IMR-90 (cell line): ENCODE measurements at regions not wholly inside any gene's neighbourhood (a gene's known extent, or its start where the extent isn't known, plus 50 kb on each side); places are given as distances from the start of the nearest gene placed in this dataset.

ENCODE experiments used
- ATAC-seq: fragments of 200-7000 bp; cut with Tn5 transposase; 2 replicates; pipeline ENCODE4 v1.9.1; 2020; ENCODE audit warnings: low read depth, mild to moderate bottlenecking, moderate library complexity
- BruUV-seq: library from RNA; stranded (reverse); fragments of 400-500 nt; replicated peaks from 2 replicates; lab custom pipeline; 2021; lab: Mats Ljungman, UMichigan
- CTCF ChIA-PET: fragments of 300-600 bp; formaldehyde crosslinking; extraction: SDS; loops from one replicate; lab custom pipeline; 2021; ENCODE audit warnings: antibody characterized with exemption; lab: Yijun Ruan, JAX
- POLR2A ChIA-PET: fragments of 300-600 bp; sonication (Branson Sonifier 250); formaldehyde crosslinking; loops from one replicate; lab custom pipeline; 2022; ENCODE audit warnings: antibody characterized with exemption; ENCODE audit not compliant: unreplicated experiment; lab: Charles Lee
- DNase-seq: peaks from one replicate; pipeline ENCODE4 v3.0.0; 2013
- H2AFZ ChIP-seq: replicated peaks from 2 replicates; pipeline ENCODE3; 2013; ENCODE audit warnings: low read length, mild to moderate bottlenecking; ENCODE audit not compliant: poor library complexity
- H2AK5ac ChIP-seq: 2 replicates; pipeline ENCODE4 v1.6.1; 2013; ENCODE audit warnings: low read depth, low read length, inconsistent platforms
- H2AK9ac ChIP-seq: replicated peaks from 2 replicates; pipeline ENCODE3; 2013; ENCODE audit warnings: mild to moderate bottlenecking, low read depth, low read length, moderate library complexity; ENCODE audit not compliant: poor library complexity
- H2BK120ac ChIP-seq: 2 replicates; pipeline ENCODE4 v1.6.1; 2013; ENCODE audit warnings: low read depth, low read length, inconsistent platforms
- H2BK15ac ChIP-seq: 3 replicates; pipeline ENCODE4 v1.6.1; 2013; ENCODE audit warnings: low read depth, low read length, inconsistent platforms
- H2BK20ac ChIP-seq: 2 replicates; pipeline ENCODE4 v1.6.1; 2013; ENCODE audit warnings: low read depth, mild to moderate bottlenecking, inconsistent platforms, low read length, moderate library complexity
- H2BK5ac ChIP-seq: 2 replicates; pipeline ENCODE4 v1.6.1; 2013; ENCODE audit warnings: mild to moderate bottlenecking, low read depth, low read length, inconsistent platforms; ENCODE audit not compliant: poor library complexity, severe bottlenecking
- H3K14ac ChIP-seq: replicated peaks from 2 replicates; pipeline ENCODE4 v1.6.1; 2013; ENCODE audit warnings: low read depth, low read length, inconsistent platforms
- H3K18ac ChIP-seq: 2 replicates; pipeline ENCODE4 v1.6.1; 2013; ENCODE audit warnings: low read depth, low read length, control low read depth
- H3K23ac ChIP-seq: 2 replicates; pipeline ENCODE4 v1.6.1; 2013; ENCODE audit warnings: low read depth, low read length, inconsistent platforms
- H3K27ac ChIP-seq: 2 replicates; pipeline ENCODE4 v1.5.1; 2013; ENCODE audit warnings: mild to moderate bottlenecking, control low read depth, low read length; ENCODE audit not compliant: insufficient read depth
- H3K27me3 ChIP-seq: 2 replicates; pipeline ENCODE4 v1.6.1; 2013; ENCODE audit warnings: low read length; ENCODE audit not compliant: control insufficient read depth, insufficient read depth
- H3K36me3 ChIP-seq: 2 replicates; pipeline ENCODE4 v1.6.1; 2013; ENCODE audit warnings: low read length, mixed read lengths; ENCODE audit not compliant: control insufficient read depth, insufficient read depth
- H3K4ac ChIP-seq: 2 replicates; pipeline ENCODE4 v1.6.1; 2013; ENCODE audit warnings: low read depth, low read length, inconsistent platforms
- H3K4me1 ChIP-seq: 2 replicates; pipeline ENCODE4 v1.6.1; 2013; ENCODE audit warnings: low read length, mixed read lengths; ENCODE audit not compliant: control insufficient read depth, insufficient read depth
- H3K4me2 ChIP-seq: 2 replicates; pipeline ENCODE4 v1.6.1; 2013; ENCODE audit warnings: low read depth, mild to moderate bottlenecking, control low read depth, low read length, moderate library complexity
- H3K4me3 ChIP-seq: 2 replicates; pipeline ENCODE4 v1.5.1; 2013; ENCODE audit warnings: low read depth, mild to moderate bottlenecking, control low read depth, low read length, moderate library complexity; ENCODE audit not compliant: insufficient read depth
- H3K56ac ChIP-seq: 2 replicates; pipeline ENCODE4 v1.6.1; 2013; ENCODE audit warnings: low read length, inconsistent platforms; ENCODE audit not compliant: insufficient read depth; ENCODE audit errors: extremely low read depth
- H3K79me1 ChIP-seq, 2 experiments: 2 replicates each; pipeline ENCODE4 v1.6.1; 2013; ENCODE audit warnings: low read length in 2 of 2, inconsistent platforms in 1 of 2, low read depth in 1 of 2
- H3K9ac ChIP-seq: 2 replicates; pipeline ENCODE4 v1.6.1; 2013; ENCODE audit warnings: low read depth, low read length, control low read depth
- H3K9me1 ChIP-seq: 2 replicates; pipeline ENCODE4 v1.6.1; 2013; ENCODE audit warnings: low read length, inconsistent platforms; ENCODE audit not compliant: insufficient read depth
- H3K9me3 ChIP-seq: 2 replicates; pipeline ENCODE4 v1.6.1; 2013; ENCODE audit warnings: low read length; ENCODE audit not compliant: control insufficient read depth, insufficient read depth
- H4K20me1 ChIP-seq: 2 replicates; pipeline ENCODE4 v1.6.1; 2013; ENCODE audit warnings: low read length, inconsistent platforms; ENCODE audit not compliant: insufficient read depth
- H4K5ac ChIP-seq: 2 replicates; pipeline ENCODE4 v1.6.1; 2013; ENCODE audit warnings: mild to moderate bottlenecking, low read depth, low read length, control low read depth
- H4K8ac ChIP-seq, 2 experiments: 2 replicates each; pipeline ENCODE4 v1.6.1; 2013; ENCODE audit warnings: low read depth in 2 of 2, low read length in 2 of 2, control low read depth in 1 of 2, inconsistent platforms in 1 of 2
- H4K91ac ChIP-seq: 2 replicates; pipeline ENCODE4 v1.6.1; 2013; ENCODE audit warnings: low read depth, low read length, inconsistent platforms; ENCODE audit not compliant: insufficient read depth
- BHLHE40 ChIP-seq: fragments of 150-350 bp; IDR thresholded peaks from 2 replicates; pipeline ENCODE4 v1.6.1; 2016; ENCODE audit warnings: mild to moderate bottlenecking, low read depth, low read length
- CEBPB ChIP-seq: IDR thresholded peaks from 2 replicates; pipeline ENCODE4 v1.6.1; 2012; ENCODE audit warnings: low read depth, low read length, improper control_type of control experiment
- CHD1 ChIP-seq: IDR thresholded peaks from 2 replicates; pipeline ENCODE4 v1.6.1; 2012; ENCODE audit warnings: low read depth, low read length, improper control_type of control experiment
- FOS ChIP-seq: fragments of 150-350 bp; IDR thresholded peaks from 2 replicates; pipeline ENCODE4 v1.6.1; 2016; ENCODE audit warnings: low read depth, low read length
- MAZ ChIP-seq: IDR thresholded peaks from 2 replicates; pipeline ENCODE4 v1.6.1; 2012; ENCODE audit warnings: low read depth, mild to moderate bottlenecking, low read length, improper control_type of control experiment, moderate library complexity, borderline replicate concordance
- NFE2L2 ChIP-seq: fragments of 150-350 bp; IDR thresholded peaks from 2 replicates; pipeline ENCODE4 v1.6.1; 2016; ENCODE audit warnings: low read depth, mild to moderate bottlenecking, low read length
- RAD21 ChIP-seq: IDR thresholded peaks from 2 replicates; pipeline ENCODE4 v1.6.1; 2012; ENCODE audit warnings: low read length, improper control_type of control experiment
- RCOR1 ChIP-seq: IDR thresholded peaks from 2 replicates; pipeline ENCODE4 v1.6.1; 2012; ENCODE audit warnings: mild to moderate bottlenecking, low read length, improper control_type of control experiment; ENCODE audit not compliant: insufficient replicate concordance
- RFX5 ChIP-seq: IDR thresholded peaks from 2 replicates; pipeline ENCODE4 v1.8.0; 2012; ENCODE audit warnings: low read depth, mild to moderate bottlenecking, low read length, moderate library complexity
- dilution Hi-C: fragments of 300-500 bp; cut with HindIII; formaldehyde crosslinking; loops from one replicate; pipeline ENCODE4 v1.14.3; 2018; ENCODE audit warnings: low sequenced_read_pairs; ENCODE audit not compliant: unreplicated experiment
- in situ Hi-C: fragments of 300-500 bp; cut with MboI; formaldehyde crosslinking; loops from 3 replicates; pipeline ENCODE4 v1.14.3; 2019; ENCODE audit warnings: low sequenced_read_pairs, inconsistent platforms, mixed read lengths
- intact Hi-C: fragments of 100-400 bp; cut with micrococcal nuclease; formaldehyde crosslinking; loops from 2 replicates; pipeline ENCODE4 v1.10.0; 2022
- TF ChIP-seq, protein P1 (sequence below): conservative IDR thresholded peaks from 2 replicates; pipeline ENCODE4 v1.5.1; 2012; ENCODE audit warnings: mild to moderate bottlenecking, low read depth, low read length, improper control_type of control experiment
- TF ChIP-seq, protein P2 (sequence below): fragments of 150-350 bp; IDR thresholded peaks from 2 replicates; pipeline ENCODE4 v1.6.1; 2016; ENCODE audit warnings: low read depth, mild to moderate bottlenecking, low read length, moderate library complexity, borderline replicate concordance
- TF ChIP-seq, protein P3 (sequence below): fragments of 150-350 bp; IDR thresholded peaks from 2 replicates; pipeline ENCODE4 v1.6.1; 2017; ENCODE audit warnings: mild to moderate bottlenecking, antibody characterized with exemption, low read length, low read depth

DNA sequence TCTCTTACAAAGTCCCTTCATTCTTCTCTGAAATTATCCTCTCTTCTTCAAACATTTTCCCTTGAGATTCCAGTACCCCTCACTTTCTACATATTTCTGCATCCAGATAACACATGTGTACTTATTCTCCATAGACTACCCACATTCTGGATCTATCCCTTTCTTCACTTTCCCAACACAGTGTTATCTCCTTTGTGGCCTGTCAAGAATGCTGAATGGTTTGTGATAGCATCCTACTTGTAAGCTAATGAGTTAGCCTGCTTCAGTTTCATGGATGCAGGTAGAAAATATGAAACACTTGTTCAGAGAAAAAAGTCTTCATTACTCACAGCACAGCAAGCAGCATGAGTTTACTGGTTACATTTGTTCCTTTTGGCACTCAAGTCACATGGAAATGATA lies 245.4 kb downstream of the HTR1B start:
- H4K20me1 ChIP-seq = no peaks in the 10 kb centered on the region
- H3K9me3 ChIP-seq = peaks cover 2% of the 10 kb centered on the region; the same call in 1 of the 2 replicates
- no peak overlapping the region for H2AK9ac ChIP-seq
- intact Hi-C loops (no loop called here), dilution Hi-C loops (no loop called here), in situ Hi-C loops (no loop called here)
- no peak overlapping the region for H2BK5ac ChIP-seq
- DNase-seq (no peak), ATAC-seq (no peak)
- no peak overlapping the region for H3K14ac ChIP-seq
- no peak overlapping the region for H2AK5ac ChIP-seq
- H2BK20ac ChIP-seq = no peak overlapping the region
- ChIA-PET POLR2A (no interaction called here), CTCF (no interaction called here)
- H3K27ac ChIP-seq = no peak overlapping the region
- no peaks in the 10 kb centered on the region for H3K4me1 ChIP-seq
- H3K9ac ChIP-seq = no peak overlapping the region
- H3K23ac ChIP-seq = no peak overlapping the region
- H2BK15ac ChIP-seq = no peak overlapping the region
- no peak overlapping the region for H3K4me3 ChIP-seq
- no peak overlapping the region for H4K8ac ChIP-seq
- no peak overlapping the region for H3K56ac ChIP-seq
- no peak overlapping the region for H3K18ac ChIP-seq
- no peak overlapping the region for H2AFZ ChIP-seq
- no peaks in the 10 kb centered on the region for H3K36me3 ChIP-seq
- no peak overlapping the region for H4K91ac ChIP-seq
- no peak overlapping the region for H3K4me2 ChIP-seq
- no TSS peak for BruUV-seq
- no peaks in the 10 kb centered on the region for H3K27me3 ChIP-seq
- no peak overlapping the region for H3K4ac ChIP-seq
- H3K79me1 ChIP-seq = no peaks in the 10 kb centered on the region
- no peak overlapping the region for H4K5ac ChIP-seq
- TF ChIP-seq FOS (no peak), CHD1 (no peak), BHLHE40 (no peak), CEBPB (no peak), RAD21 (no peak), RCOR1 (no peak), RFX5 (no peak), MAZ (no peak), NFE2L2 (no peak)
- TF ChIP-seq, protein P1, sequence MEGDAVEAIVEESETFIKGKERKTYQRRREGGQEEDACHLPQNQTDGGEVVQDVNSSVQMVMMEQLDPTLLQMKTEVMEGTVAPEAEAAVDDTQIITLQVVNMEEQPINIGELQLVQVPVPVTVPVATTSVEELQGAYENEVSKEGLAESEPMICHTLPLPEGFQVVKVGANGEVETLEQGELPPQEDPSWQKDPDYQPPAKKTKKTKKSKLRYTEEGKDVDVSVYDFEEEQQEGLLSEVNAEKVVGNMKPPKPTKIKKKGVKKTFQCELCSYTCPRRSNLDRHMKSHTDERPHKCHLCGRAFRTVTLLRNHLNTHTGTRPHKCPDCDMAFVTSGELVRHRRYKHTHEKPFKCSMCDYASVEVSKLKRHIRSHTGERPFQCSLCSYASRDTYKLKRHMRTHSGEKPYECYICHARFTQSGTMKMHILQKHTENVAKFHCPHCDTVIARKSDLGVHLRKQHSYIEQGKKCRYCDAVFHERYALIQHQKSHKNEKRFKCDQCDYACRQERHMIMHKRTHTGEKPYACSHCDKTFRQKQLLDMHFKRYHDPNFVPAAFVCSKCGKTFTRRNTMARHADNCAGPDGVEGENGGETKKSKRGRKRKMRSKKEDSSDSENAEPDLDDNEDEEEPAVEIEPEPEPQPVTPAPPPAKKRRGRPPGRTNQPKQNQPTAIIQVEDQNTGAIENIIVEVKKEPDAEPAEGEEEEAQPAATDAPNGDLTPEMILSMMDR = no peak
- TF ChIP-seq, protein P2, sequence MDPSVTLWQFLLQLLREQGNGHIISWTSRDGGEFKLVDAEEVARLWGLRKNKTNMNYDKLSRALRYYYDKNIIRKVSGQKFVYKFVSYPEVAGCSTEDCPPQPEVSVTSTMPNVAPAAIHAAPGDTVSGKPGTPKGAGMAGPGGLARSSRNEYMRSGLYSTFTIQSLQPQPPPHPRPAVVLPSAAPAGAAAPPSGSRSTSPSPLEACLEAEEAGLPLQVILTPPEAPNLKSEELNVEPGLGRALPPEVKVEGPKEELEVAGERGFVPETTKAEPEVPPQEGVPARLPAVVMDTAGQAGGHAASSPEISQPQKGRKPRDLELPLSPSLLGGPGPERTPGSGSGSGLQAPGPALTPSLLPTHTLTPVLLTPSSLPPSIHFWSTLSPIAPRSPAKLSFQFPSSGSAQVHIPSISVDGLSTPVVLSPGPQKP = no peak
- TF ChIP-seq, protein P3, sequence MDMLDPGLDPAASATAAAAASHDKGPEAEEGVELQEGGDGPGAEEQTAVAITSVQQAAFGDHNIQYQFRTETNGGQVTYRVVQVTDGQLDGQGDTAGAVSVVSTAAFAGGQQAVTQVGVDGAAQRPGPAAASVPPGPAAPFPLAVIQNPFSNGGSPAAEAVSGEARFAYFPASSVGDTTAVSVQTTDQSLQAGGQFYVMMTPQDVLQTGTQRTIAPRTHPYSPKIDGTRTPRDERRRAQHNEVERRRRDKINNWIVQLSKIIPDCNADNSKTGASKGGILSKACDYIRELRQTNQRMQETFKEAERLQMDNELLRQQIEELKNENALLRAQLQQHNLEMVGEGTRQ = no peak
- no peaks in the 10 kb centered on the region for H3K9me1 ChIP-seq
- no peak overlapping the region for H2BK120ac ChIP-seq
